Left hindlimb (tissue), 1 donor: ENCODE measurements at regions not wholly inside any gene's neighbourhood (a gene's known extent, or its start where the extent isn't known, plus 50 kb on each side); places are given as distances from the start of the nearest gene placed in this dataset.
A peak's percentile ranks its signal among the peaks of the same experiment; 100 is the strongest.

Source experiments
- DNase-seq: peaks from one replicate; pipeline ENCODE4 v3.0.0-alpha.2; 2018

DNA sequence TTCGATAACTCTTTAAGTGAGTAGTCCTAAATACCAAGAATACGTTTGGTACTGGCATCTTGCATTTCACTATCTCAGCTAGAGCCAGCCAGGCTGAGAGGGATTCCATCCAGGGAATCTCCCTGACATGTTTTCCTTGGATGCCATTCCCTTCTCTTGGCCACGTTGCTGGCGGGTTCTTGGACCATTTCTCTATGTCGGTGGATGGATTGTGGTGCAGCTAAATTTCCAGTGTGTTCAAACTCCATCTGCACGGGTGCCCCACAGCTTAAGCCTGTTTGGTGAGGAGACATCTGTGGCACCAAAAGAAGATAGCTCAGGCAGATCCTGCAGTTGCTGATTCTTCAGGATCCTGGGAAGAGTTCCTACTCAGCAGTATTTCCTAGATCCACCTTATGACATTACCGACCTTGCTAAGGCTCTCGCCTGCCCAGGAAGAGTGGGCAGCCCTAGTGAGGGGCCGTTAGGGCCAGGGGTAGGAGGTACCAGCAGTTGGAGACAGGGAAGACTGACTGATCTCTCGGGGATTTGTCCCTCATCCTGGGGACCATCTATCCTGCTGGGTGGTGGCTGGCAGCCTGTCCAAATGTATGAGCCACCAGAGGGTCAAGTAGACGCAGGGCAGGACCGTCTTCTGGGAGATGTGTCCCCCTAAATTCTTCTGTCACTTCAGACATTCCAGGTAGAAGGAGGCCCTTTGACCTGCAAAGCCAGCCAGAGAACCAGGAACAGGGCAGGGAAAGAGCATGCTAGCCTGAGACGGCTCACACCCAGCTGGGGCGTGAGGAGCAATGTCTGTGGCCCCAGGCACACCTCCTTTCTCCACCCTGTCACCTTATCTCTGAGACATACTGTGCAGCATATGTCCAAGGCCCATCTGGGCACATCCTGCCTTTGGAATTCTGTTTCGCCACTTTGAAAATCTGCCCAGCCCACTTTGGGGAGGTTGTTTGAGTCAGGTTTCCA is 72.6 kb upstream of the CAPRIN2 start:
- no peak for DNase-seq

- DNase-seq = no peak
These were observed 71.5 kb upstream of the CAPRIN2 start for GRCh38 chr12:30826276-30826675.

- no peak for DNase-seq
These were observed 70.6 kb upstream of the CAPRIN2 start for GRCh38 chr12:30825341-30825740.

GRCh38 chr12:30824311-30824710 is 69.6 kb upstream of the CAPRIN2 start:
- DNase-seq = no peak

DNA sequence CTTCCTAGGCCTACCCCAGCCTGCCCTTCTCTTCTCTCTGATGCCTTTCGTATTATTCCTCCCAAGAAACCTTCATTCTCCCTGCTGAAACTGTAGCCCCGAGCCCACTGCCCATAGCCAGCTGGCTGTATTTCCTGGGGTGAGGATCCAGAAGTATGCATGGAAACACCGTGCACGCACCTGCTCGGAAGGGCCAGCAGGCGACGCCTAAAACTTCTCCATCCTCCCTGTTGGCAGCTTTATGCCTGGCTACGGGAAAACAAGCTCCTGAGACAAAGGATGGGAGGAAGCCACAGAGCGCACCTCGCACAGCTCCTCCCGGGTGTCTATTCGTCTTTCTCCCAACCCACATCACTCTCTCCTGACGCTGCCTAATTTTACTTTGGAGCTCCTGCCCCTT is 69.0 kb upstream of the CAPRIN2 start:
- no peak for DNase-seq

DNA sequence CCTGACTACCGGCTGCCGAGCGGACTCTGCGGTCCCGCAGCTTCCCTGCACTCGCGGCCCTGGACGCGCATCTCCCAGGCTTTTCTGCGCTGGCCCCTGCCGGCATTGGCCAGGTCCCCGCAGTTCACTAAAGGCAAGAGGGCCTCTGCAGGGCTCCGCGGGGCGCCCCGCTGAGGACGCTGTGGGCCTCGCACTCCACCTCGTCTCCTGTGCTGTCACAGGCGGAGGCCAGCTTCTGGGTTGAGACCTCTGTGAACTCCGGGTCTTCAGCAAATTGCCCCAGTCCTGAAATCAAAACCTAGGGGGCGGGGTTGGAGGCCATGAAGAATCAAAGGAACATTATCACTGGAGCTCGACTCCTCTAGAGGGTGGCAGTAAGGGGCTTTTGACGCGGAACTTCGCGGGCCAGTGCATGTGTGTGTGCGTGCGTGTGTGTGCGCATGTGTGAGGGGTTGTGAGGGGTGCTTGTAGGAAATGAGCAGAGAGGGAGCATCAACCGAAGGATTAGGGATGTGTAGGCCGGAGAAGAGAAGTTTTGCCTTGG is 68.5 kb upstream of the CAPRIN2 start:
- peak; percentile 56 for DNase-seq

DNA sequence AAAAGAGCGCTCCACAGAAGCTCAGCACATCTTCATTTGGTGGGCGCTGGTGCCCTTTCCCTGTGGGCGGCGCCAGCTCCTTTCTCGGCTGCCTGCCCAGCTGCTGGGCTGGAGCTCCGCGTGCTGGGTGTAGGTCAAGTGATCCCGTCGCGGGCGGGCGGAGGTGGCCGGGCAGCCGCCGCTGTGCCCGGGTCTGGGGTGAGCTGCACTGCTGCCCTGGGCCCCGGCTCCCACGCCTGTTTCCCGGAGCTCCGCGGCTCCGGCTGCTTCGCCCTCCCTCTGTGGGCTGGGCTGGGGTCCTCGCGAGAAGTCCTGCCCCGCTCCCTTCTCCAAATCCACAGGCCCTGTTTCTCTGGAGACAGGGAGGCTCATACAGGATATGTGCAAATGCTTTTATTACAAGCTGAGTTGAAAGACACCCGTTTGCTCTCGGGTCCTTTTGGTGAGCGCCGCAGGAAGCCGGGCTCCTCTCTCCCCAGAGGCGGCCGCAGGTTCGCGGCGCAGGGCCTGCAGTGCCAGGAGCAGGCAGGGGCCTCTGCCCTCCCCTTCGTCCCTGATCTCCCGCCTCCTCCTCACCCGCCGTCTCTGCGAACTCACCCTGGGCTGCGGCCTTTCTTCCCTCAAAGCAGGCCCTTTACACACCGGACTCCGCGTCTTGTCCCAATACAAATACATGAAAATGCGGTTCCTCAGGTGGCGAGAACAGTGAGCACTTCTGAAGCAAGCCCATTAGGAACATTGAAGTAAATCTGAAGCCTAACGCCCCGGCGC is 67.8 kb upstream of the CAPRIN2 start:
- peak; percentile 82 for DNase-seq

DNA sequence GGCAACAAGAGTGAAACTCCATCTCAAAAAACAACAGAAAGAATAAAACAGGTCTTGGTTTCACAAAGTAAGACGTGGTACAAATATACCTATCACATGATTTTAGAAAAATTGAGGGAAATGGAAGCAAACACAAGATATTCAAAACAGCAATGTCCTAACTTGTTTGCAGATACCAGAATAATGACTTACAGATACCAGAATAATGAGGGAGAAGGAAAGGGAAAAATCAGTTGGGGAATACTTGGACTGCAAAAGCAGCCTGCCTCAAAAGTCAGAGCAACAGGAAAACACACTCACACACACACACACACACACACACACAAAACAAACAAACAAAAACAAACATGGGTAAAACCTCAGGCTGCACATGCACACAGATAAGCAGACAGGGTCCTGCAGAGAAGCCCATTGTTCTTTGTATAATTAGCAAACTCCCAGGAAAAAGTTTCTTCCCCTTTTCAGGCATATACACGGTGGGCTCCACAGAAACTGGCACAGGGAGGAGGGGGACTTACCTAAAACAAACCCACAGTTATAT is 65.7 kb upstream of the CAPRIN2 start:
- DNase-seq = no peak

- no peak for DNase-seq
These were observed 63.8 kb upstream of the CAPRIN2 start for GRCh38 chr12:30818562-30818961.

DNA sequence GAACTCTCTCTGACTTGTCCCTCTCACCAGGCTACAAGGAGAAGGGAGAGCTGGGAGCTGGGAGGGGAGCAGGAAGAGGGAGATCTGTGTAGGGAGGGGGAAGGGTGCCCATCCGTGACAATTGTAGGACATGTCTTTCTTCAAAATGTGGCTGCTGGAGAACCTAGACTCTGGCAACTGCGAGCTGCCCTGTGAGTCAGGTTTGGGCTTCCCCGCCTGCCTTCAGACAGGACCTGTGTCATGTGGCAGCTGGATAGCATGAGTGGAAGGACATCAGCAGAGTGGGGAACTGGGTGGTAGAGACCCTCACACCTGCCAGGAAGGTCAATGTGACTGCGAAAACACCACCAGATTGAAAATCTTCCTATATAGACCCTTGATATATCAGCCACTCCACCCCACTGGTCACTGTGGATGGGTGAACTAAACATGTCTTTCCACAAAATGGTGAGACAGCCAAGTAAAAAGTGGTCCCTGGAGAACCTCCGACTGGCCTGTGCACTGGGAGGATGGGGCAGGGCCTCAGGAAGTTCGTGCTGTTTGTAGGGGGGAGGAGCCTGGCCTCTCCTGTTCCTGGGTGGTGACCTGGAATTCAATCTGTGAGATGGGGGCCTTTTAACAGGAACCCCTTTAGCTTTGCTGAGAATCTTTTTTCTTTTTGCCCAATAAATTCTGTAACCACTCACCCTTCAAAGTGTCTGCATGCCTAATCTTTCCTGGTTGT is 62.2 kb upstream of the CAPRIN2 start:
- DNase-seq = no peak

- no peak for DNase-seq
These were observed 59.5 kb upstream of the CAPRIN2 start for GRCh38 chr12:30814295-30814655.

DNA sequence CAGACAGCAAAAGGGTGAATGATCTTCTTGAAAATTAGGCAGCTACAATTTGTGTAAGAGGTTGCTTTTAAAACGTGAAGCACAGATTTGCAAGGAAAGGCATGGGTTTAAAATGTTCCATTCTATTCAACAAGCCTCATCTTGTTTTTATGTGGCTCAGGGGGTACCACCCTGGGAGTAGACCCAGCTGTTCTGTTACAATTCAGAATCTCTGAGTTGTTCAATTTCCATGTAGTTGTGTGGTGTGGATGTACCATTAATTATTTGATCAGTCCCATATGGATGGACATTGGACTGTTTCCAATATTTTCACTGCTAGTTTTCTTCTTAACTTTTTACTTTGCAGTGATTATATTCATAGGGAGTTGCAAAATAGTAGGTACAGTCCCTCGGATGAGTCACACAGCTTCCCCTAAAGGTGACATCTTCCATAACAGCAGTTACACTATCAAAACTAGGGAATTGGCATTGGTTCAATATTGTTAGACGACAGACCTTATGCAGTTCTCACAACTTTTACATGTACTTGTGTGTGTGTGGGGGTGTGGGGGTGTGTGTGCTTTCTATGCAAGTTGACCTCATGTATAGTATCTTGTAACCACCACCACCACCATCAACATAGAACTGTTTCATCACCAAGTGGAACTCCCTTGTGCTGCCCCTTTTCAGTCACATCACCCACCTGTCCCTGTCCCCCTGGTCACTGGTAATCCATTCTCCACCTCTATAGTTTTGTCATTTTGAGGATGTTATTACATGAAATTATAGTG is 59.0 kb upstream of the CAPRIN2 start:
- DNase-seq = no peak

- DNase-seq = no peak
These were observed 57.2 kb upstream of the CAPRIN2 start for GRCh38 chr12:30811966-30812365.

GRCh38 chr12:30810918-30811317 is 56.2 kb upstream of the CAPRIN2 start:
- DNase-seq = no peak

DNA sequence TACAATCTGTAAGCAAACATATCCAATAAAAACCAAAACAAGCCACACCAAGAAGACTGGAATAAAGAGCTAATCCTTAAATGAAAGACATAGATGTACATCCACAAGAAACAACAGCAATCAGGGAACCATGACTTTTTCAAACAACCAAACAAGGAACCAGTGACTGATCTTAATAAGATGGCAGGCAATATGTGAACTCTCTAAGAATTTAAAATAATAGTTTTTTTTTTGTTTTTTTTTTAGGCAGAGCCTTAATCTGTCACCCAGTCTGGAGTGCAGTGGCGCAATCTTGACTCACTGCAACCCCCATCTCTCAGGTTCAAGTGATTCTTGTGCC is 52.9 kb upstream of the CAPRIN2 start:
- no peak for DNase-seq

DNA sequence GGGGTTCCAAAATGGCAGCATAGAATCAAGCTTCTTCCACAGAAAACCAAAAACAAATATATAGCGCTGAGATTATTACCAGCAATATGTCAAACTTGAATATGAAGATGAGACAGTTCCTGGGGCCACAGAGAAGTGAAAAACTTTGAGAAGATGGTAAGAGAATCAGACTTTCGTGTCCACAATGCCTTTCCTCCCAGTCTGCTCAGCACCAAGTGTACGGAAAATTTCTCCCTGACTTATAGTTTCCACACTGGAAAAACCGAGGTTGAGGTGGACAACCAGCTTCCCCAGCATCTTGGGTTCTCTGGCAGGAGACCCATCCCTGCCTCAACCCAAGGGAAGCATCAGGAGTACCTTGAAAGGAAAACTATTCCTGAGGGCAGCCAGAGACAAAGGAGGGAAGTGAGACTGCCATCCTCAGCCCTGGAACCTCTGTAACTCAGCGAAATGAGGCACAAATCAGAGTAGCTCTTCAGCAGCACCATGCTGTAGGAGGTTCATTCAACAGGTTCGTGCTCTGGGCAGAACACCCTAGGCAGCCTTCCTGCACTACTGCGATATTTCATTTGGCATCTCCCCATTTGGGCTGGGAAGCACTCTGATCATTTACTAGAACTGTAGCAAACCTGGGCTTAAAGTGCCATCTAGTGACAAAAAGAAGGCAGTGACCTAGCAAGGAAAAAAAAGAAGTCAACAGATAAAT is 52.4 kb upstream of the CAPRIN2 start:
- no peak for DNase-seq

DNA sequence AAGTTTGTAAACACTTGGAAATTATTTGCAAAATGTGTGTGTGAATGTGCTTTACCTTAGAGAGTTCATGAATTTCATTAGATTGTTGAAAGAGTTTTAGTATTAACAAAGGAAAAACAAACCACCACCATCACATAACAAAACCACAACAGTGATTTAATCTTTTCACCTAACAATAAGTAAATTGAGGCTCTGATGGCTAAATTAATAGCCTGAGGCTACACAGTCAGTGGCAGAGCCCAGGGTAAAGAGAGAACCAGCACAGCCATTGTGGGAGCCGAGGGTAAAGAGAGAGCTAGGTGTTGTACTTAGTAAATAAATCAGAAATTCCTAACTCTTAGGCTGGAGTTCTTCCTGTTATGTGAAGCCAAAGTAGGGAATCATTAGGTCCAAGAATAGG is 51.2 kb upstream of the CAPRIN2 start:
- DNase-seq = no peak
